HPDE6-E6E7 (cell line): ENCODE measurements at regions not wholly inside any gene's neighbourhood (a gene's known extent, or its start where the extent isn't known, plus 50 kb on each side); places are given as distances from the start of the nearest gene placed in this dataset.
"Not testable (repeated sequence)": the region's sequence is repeated elsewhere in the genome, so short reads cannot be mapped to it uniquely, and the experiment has no call there.

Source experiments
- DNase-seq: peaks from one replicate; pipeline ENCODE4 v3.0.0; 2011; ENCODE audit warnings: missing footprints; ENCODE audit errors: extremely low spot score

GRCh38 chr2:64875368-64875767, 113.8 kb upstream of the SLC1A4 start:
- no peak for DNase-seq

- DNase-seq, result peak; percentile 87
Measured at GRCh38 chr2:64876137-64876647, 113.0 kb upstream of the SLC1A4 start.

GRCh38 chr2:64879745-64880144, 109.5 kb upstream of the SLC1A4 start:
- no peak for DNase-seq

GRCh38 chr2:64880193-64880951, 108.8 kb upstream of the SLC1A4 start:
- no peak for DNase-seq

GRCh38 chr2:64881037-64881492, 108.1 kb upstream of the SLC1A4 start:
- DNase-seq, result no peak

- DNase-seq, result no peak
Measured at GRCh38 chr2:64887565-64887964, 101.6 kb upstream of the SLC1A4 start.

GRCh38 chr2:64888591-64889309, 100.4 kb upstream of the SLC1A4 start:
- DNase-seq, result peak; percentile 79

- no peak for DNase-seq
Measured at GRCh38 chr2:64889803-64890202, 99.4 kb upstream of the SLC1A4 start.

GRCh38 chr2:64896572-64896971, 92.6 kb upstream of the SLC1A4 start:
- not testable (repeated sequence) for DNase-seq

GRCh38 chr2:64899081-64899865, 89.9 kb upstream of the SLC1A4 start:
- DNase-seq, result no peak

GRCh38 chr2:64899876-64900275, 89.3 kb upstream of the SLC1A4 start:
- DNase-seq, result not testable (repeated sequence)

- DNase-seq, result no peak
Measured at GRCh38 chr2:64904413-64905329, 84.5 kb upstream of the SLC1A4 start.

- DNase-seq, result no peak
Measured at GRCh38 chr2:64905338-64906024, 83.7 kb upstream of the SLC1A4 start.

- no peak for DNase-seq
Measured at GRCh38 chr2:64906853-64907536, 82.2 kb upstream of the SLC1A4 start.

- no peak for DNase-seq
Measured at GRCh38 chr2:64908406-64908805, 80.8 kb upstream of the SLC1A4 start.

- DNase-seq, result no peak
Measured at GRCh38 chr2:64910523-64910922, 78.7 kb upstream of the SLC1A4 start.

- DNase-seq, result no peak
Measured at GRCh38 chr2:64910972-64911433, 78.2 kb upstream of the SLC1A4 start.

- peak; percentile 29 for DNase-seq
Measured at GRCh38 chr2:64913357-64913869, 75.8 kb upstream of the SLC1A4 start.

GRCh38 chr2:64914247-64914646, 75.0 kb upstream of the SLC1A4 start:
- DNase-seq, result no peak
